CD4-positive, CD25-positive, alpha-beta regulatory T cell (primary cell): ENCODE measurements at regions not wholly inside any gene's neighbourhood (a gene's known extent, or its start where the extent isn't known, plus 50 kb on each side); places are given as distances from the start of the nearest gene placed in this dataset.

Source experiments
- ATAC-seq, 2 donors: fragments of 150-1000 bp; cut with Tn5 transposase; one replicate each; pipeline ENCODE4 v1.10.0; 2021; ENCODE audit warnings: low read depth in 2 of 2, moderate number of reproducible peaks in 2 of 2, moderate library complexity in 1 of 2
- DNase-seq, 3 donors: peaks; one replicate each; pipeline versions ENCODE4 v3.0.0 to v3.0.0-alpha.2; 2012 to 2022; ENCODE audit warnings: mixed read lengths in 1 of 3
- H3K27ac ChIP-seq: one replicate; pipeline ENCODE4 v1.7.0; 2013; ENCODE audit warnings: mild to moderate bottlenecking, low read length; ENCODE audit not compliant: insufficient read depth, poor library complexity, severe bottlenecking
- H3K27me3 ChIP-seq: one replicate; pipeline ENCODE4 v1.7.0; 2013; ENCODE audit warnings: low read length; ENCODE audit not compliant: control insufficient read depth, insufficient read depth
- H3K36me3 ChIP-seq: one replicate; pipeline ENCODE4 v1.7.0; 2013; ENCODE audit warnings: mild to moderate bottlenecking, low read length, moderate library complexity; ENCODE audit not compliant: control insufficient read depth, insufficient read depth
- H3K4me1 ChIP-seq: 2 replicates; pipeline ENCODE4 v1.7.0; 2013; ENCODE audit warnings: mild to moderate bottlenecking, low read length; ENCODE audit not compliant: insufficient read depth, control insufficient read depth, poor library complexity, severe bottlenecking
- H3K4me3 ChIP-seq: one replicate; pipeline ENCODE4 v1.7.0; 2013; ENCODE audit warnings: low read depth, mild to moderate bottlenecking, low read length, moderate library complexity
- H3K9me3 ChIP-seq, 2 experiments: 1 replicate in 1 of 2; 2 replicates in 1 of 2; pipeline ENCODE4 v1.7.0; 2013; ENCODE audit warnings: low read length in 2 of 2, mild to moderate bottlenecking in 1 of 2, moderate library complexity in 1 of 2; ENCODE audit not compliant: control insufficient read depth in 2 of 2
- H3K27ac Mint-ChIP-seq, 3 donors: one replicate each; pipeline ENCODE4 v1.8.0; 2020 to 2022; ENCODE audit warnings: mild to moderate bottlenecking in 3 of 3, mixed read lengths in 3 of 3, moderate library complexity in 2 of 3
- H3K27me3 Mint-ChIP-seq: one replicate; pipeline ENCODE4 v1.8.0; 2022; ENCODE audit warnings: mild to moderate bottlenecking, mixed read lengths
- H3K36me3 Mint-ChIP-seq: one replicate; pipeline ENCODE4 v1.8.0; 2020; ENCODE audit warnings: mixed read lengths
- H3K4me1 Mint-ChIP-seq, 4 donors: one replicate each; pipeline ENCODE4 v1.8.0; 2020 to 2022; ENCODE audit warnings: mixed read lengths in 4 of 4, mild to moderate bottlenecking in 1 of 4
- H3K4me3 Mint-ChIP-seq, 4 donors: one replicate each; pipeline ENCODE4 v1.8.0; 2020 to 2022; ENCODE audit warnings: mild to moderate bottlenecking in 4 of 4, mixed read lengths in 4 of 4, moderate library complexity in 3 of 4
- H3K9me3 Mint-ChIP-seq, 7 donors: one replicate each; pipeline ENCODE4 v1.8.0; 2020 to 2022; ENCODE audit warnings: mixed read lengths in 7 of 7, mild to moderate bottlenecking in 3 of 7, moderate library complexity in 2 of 7

DNA sequence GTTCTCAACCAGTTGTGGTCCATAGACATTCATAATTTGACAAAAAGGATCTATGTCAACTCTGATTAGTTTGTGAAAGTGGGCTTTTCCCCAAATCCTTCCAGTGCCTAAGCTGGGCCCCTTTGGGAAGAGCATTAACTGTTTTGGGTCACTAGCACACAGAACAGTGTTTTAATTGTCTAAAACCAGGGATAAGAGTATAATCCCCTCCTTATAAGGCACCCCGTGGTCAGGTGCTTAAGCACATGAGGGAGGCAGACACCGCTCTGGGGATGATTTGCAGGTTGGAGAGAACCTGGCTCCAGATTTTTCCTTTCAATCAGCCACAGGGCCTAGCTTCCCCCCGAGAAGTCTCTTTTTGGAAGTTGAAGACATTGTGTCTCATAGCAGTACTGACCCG, 53.6 kb upstream of the RFX8 start:
- H3K4me1 ChIP-seq, result no peaks in the 10 kb centered on the region
- Mint-ChIP-seq H3K27me3 (peaks cover 4% of the 10 kb centered on the region), H3K4me1 (peaks cover 0 to 4% (median 1%) of the 10 kb centered on the region in 4 donors), H3K9me3 (no peaks in the 10 kb centered on the region), H3K36me3 (no peaks in the 10 kb centered on the region), H3K4me3 (no peak overlapping the region), H3K27ac (no peak overlapping the region)
- H3K9me3 ChIP-seq, result no peaks in the 10 kb centered on the region
- ATAC-seq (no peak), DNase-seq (no peak)
- no peaks in the 10 kb centered on the region for H3K36me3 ChIP-seq
- no peak overlapping the region for H3K27ac ChIP-seq
- H3K4me3 ChIP-seq, result no peak overlapping the region
- H3K27me3 ChIP-seq, result no peaks in the 10 kb centered on the region

DNA sequence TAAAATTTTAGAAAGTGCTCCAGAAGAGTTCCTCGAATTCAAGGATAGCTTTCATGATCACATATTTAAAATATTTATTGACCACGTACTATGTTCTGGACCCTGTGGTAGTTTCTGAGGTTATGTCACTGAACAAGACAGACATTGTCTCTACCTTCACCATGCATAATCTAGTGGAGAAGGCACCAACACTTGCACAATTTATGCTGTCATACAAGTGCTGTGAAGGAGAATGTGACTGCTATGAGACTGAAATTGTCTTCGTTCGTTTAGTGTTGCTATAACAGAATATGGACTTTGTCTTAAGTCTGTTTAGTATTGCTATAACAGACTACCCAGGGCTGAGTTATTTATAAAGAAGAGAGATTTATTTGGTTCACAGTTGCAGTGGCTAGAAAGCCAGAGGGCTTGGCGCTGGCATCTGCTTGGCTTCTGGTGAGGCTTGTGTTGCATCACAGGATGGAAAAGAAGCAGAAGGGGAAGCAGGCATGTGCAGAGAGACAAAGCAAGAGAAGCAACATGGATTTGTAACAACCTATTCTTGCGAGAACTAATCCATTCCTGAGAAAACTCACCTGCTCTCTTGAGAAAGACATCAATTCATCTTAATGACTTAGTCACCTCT, 50.0 kb upstream of the RFX8 start:
- H3K27ac ChIP-seq, result no peak overlapping the region
- H3K4me3 ChIP-seq, result no peak overlapping the region
- no peaks in the 10 kb centered on the region for H3K9me3 Mint-ChIP-seq
- no peak for DNase-seq
- no peaks in the 10 kb centered on the region for H3K4me1 ChIP-seq
- H3K27me3 Mint-ChIP-seq, result peaks cover 4% of the 10 kb centered on the region
- no peaks in the 10 kb centered on the region for H3K36me3 ChIP-seq
- ATAC-seq, result no peak
- peaks cover 2 to 4% (median 4%) of the 10 kb centered on the region in 4 donors for H3K4me1 Mint-ChIP-seq
- H3K4me3 Mint-ChIP-seq, result no peak overlapping the region
- H3K9me3 ChIP-seq, result no peaks in the 10 kb centered on the region
- H3K27me3 ChIP-seq, result no peaks in the 10 kb centered on the region
- no peaks in the 10 kb centered on the region for H3K36me3 Mint-ChIP-seq
- no peak overlapping the region for H3K27ac Mint-ChIP-seq
